ENCODE measurements at regions not wholly inside any gene's neighbourhood (a gene's known extent, or its start where the extent isn't known, plus 50 kb on each side); places are given as distances from the start of the nearest gene placed in this dataset.

DNA sequence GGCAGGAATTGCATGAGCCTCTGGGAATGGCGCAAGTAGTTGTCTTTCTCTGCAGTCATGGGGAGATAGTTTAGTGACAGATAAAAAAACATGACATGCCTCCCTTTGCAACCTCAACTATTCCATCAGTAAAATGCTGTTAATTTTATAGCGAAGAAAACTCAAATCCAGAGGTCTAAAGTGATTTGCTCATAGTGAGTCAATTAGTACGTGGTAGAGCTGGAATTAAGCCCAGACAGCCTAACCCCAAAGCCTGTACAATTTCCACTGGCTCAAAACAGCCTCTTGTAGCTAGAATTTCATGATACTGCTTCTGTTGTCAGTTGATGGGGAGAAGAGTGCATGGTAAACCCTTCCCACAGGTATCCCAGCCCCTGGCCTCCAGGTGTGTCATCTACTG lies 81.3 kb upstream of the TRPC5 start:
- H3K4me2 ChIP-seq (ENCODE audit: control insufficient read depth, extremely low read depth, insufficient read depth, low read depth, low read length), result no peak overlapping the region
- no peak overlapping the region for H3K9ac ChIP-seq (ENCODE audit: control insufficient read depth, extremely low read depth, insufficient read depth, low read length)
- dilution Hi-C loops (cut with MboI; ENCODE audit: extremely low pct_ligation_motif_present, low sequenced_read_pairs), result no loop called here
- no peaks in the 10 kb centered on the region for H3K27me3 ChIP-seq (ENCODE audit: control insufficient read depth, extremely low read depth, insufficient read depth, low read length)
- H4K20me1 ChIP-seq (ENCODE audit: control insufficient read depth, extremely low read depth, insufficient read depth, low read length), result no peaks in the 10 kb centered on the region
- H3K4me3 ChIP-seq (ENCODE audit: control insufficient read depth in 2 of 3, extremely low read depth in 1 of 3, insufficient read depth in 2 of 3, low read depth in 1 of 3, low read length in 3 of 3), result no peak overlapping the region
- no peak for FAIRE-seq
- no peak for DNase-seq (ENCODE audit: low read depth, low spot score)
- TF ChIP-seq CTCF (optimal IDR thresholded peaks at IDR 0.05 in 1 of 3, IDR thresholded peaks at IDR 0.05 in 1 of 3, conservative IDR thresholded peaks at IDR 0.05 in 1 of 3; ENCODE audit: extremely low read depth in 1 of 3, insufficient read depth in 2 of 3, low read length in 3 of 3) (no peak), EZH2 (IDR thresholded peaks at IDR 0.05; ENCODE audit: low read length) (no peak)
- no peaks in the 10 kb centered on the region for H3K79me2 ChIP-seq (ENCODE audit: control insufficient read depth, insufficient read depth, low read length)
- H3K9me1 ChIP-seq (ENCODE audit: control insufficient read depth, extremely low read depth, insufficient read depth, low read length), result no peaks in the 10 kb centered on the region
- H3K27ac ChIP-seq (ENCODE audit: control insufficient read depth, insufficient read depth, low read length), result no peak overlapping the region
- no peaks in the 10 kb centered on the region for H3K9me3 ChIP-seq (ENCODE audit: control insufficient read depth, low read depth, low read length)
- no peaks in the 10 kb centered on the region for H3K4me1 ChIP-seq (ENCODE audit: control insufficient read depth, extremely low read depth, insufficient read depth, low read length)
- H2AFZ ChIP-seq (ENCODE audit: control insufficient read depth, low read length), result no peak overlapping the region
- H3K36me3 ChIP-seq (ENCODE audit: control insufficient read depth in 2 of 2, extremely low read depth in 1 of 2, insufficient read depth in 2 of 2, low read length in 2 of 2), result no peaks in the 10 kb centered on the region

GRCh38 chrX:112148397-112148796 lies 65.8 kb upstream of the TRPC5 start:
- no peak overlapping the region for H3K27ac ChIP-seq (ENCODE audit: control insufficient read depth, insufficient read depth, low read length)
- H3K9me1 ChIP-seq (ENCODE audit: control insufficient read depth, extremely low read depth, insufficient read depth, low read length), result no peaks in the 10 kb centered on the region
- H3K4me1 ChIP-seq (ENCODE audit: control insufficient read depth, extremely low read depth, insufficient read depth, low read length), result no peaks in the 10 kb centered on the region
- DNase-seq (ENCODE audit: low read depth, low spot score) (no peak), FAIRE-seq (no peak)
- no peaks in the 10 kb centered on the region for H3K27me3 ChIP-seq (ENCODE audit: control insufficient read depth, extremely low read depth, insufficient read depth, low read length)
- H4K20me1 ChIP-seq (ENCODE audit: control insufficient read depth, extremely low read depth, insufficient read depth, low read length), result no peaks in the 10 kb centered on the region
- TF ChIP-seq EZH2 (IDR thresholded peaks at IDR 0.05; ENCODE audit: low read length), result no peak
- no peak for TF ChIP-seq CTCF (optimal IDR thresholded peaks at IDR 0.05 in 1 of 3, IDR thresholded peaks at IDR 0.05 in 1 of 3, conservative IDR thresholded peaks at IDR 0.05 in 1 of 3; ENCODE audit: extremely low read depth in 1 of 3, insufficient read depth in 2 of 3, low read length in 3 of 3)
- H3K9ac ChIP-seq (ENCODE audit: control insufficient read depth, extremely low read depth, insufficient read depth, low read length), result no peak overlapping the region
- no peak overlapping the region for H3K4me3 ChIP-seq (ENCODE audit: control insufficient read depth in 2 of 3, extremely low read depth in 1 of 3, insufficient read depth in 2 of 3, low read depth in 1 of 3, low read length in 3 of 3)
- H3K79me2 ChIP-seq (ENCODE audit: control insufficient read depth, insufficient read depth, low read length), result no peaks in the 10 kb centered on the region
- H2AFZ ChIP-seq (ENCODE audit: control insufficient read depth, low read length), result no peak overlapping the region
- no peaks in the 10 kb centered on the region for H3K9me3 ChIP-seq (ENCODE audit: control insufficient read depth, low read depth, low read length)
- H3K36me3 ChIP-seq (ENCODE audit: control insufficient read depth in 2 of 2, extremely low read depth in 1 of 2, insufficient read depth in 2 of 2, low read length in 2 of 2), result no peaks in the 10 kb centered on the region
- no peak overlapping the region for H3K4me2 ChIP-seq (ENCODE audit: control insufficient read depth, extremely low read depth, insufficient read depth, low read depth, low read length)
- dilution Hi-C loops (cut with MboI; ENCODE audit: extremely low pct_ligation_motif_present, low sequenced_read_pairs), result no loop called here

Measured in keratinocyte (primary cell).